GM19023 (cell line): ENCODE measurements at regions not wholly inside any gene's neighbourhood (a gene's known extent, or its start where the extent isn't known, plus 50 kb on each side); places are given as distances from the start of the nearest gene placed in this dataset.
"Not testable (repeated sequence)": the region's sequence is repeated elsewhere in the genome, so short reads cannot be mapped to it uniquely, and the experiment has no call there.

Source experiments
- ATAC-seq: cut with Tn5 transposase; IDR thresholded peaks from one replicate; pipeline ENCODE4 v1.9.1; 2021; ENCODE audit warnings: mild to moderate bottlenecking, moderate library complexity; ENCODE audit not compliant: unreplicated experiment

GRCh38 chr4:84286048-84286447, 213.0 kb downstream of the NKX6-1 start:
- no peak for ATAC-seq

GRCh38 chr4:84279678-84280077, 219.4 kb downstream of the NKX6-1 start:
- no peak for ATAC-seq

GRCh38 chr4:84277923-84278322, 221.2 kb downstream of the NKX6-1 start:
- ATAC-seq = no peak

- ATAC-seq = no peak
Measured at GRCh38 chr4:84276752-84277151, 222.3 kb downstream of the NKX6-1 start.

- ATAC-seq = no peak
Measured at GRCh38 chr4:84269536-84270044, 229.5 kb downstream of the NKX6-1 start.

GRCh38 chr4:84264652-84265051, 234.4 kb downstream of the NKX6-1 start:
- no peak for ATAC-seq

GRCh38 chr4:84263415-84263814, 235.7 kb downstream of the NKX6-1 start:
- peak; percentile 42 for ATAC-seq

GRCh38 chr4:84260495-84260894, 238.6 kb downstream of the NKX6-1 start:
- ATAC-seq = no peak

GRCh38 chr4:84258905-84259830, 239.9 kb downstream of the NKX6-1 start:
- peak; percentile 73 for ATAC-seq

GRCh38 chr4:84254537-84254936, 244.6 kb downstream of the NKX6-1 start:
- no peak for ATAC-seq

- no peak for ATAC-seq
Measured at GRCh38 chr4:84249521-84249920, 249.6 kb downstream of the NKX6-1 start.

GRCh38 chr4:84245042-84245441, 254.1 kb downstream of the NKX6-1 start:
- not testable (repeated sequence) for ATAC-seq

GRCh38 chr4:84244346-84244801, 254.7 kb downstream of the NKX6-1 start:
- not testable (repeated sequence) for ATAC-seq

- ATAC-seq = no peak
Measured at GRCh38 chr4:84243685-84244084, 255.4 kb downstream of the NKX6-1 start.

- ATAC-seq = no peak
Measured at GRCh38 chr4:84239278-84239845, 259.7 kb downstream of the NKX6-1 start.

- ATAC-seq = no peak
Measured at GRCh38 chr4:84238247-84239090, 260.6 kb downstream of the NKX6-1 start.

- ATAC-seq = no peak
Measured at GRCh38 chr4:84237008-84237407, 262.1 kb downstream of the NKX6-1 start.

GRCh38 chr4:84235126-84235944, 263.8 kb downstream of the NKX6-1 start:
- peak; percentile 99 for ATAC-seq

- ATAC-seq = no peak
Measured at GRCh38 chr4:84232309-84233095, 266.6 kb downstream of the NKX6-1 start.
